ENCODE measurements at regions not wholly inside any gene's neighbourhood (a gene's known extent, or its start where the extent isn't known, plus 50 kb on each side); places are given as distances from the start of the nearest gene placed in this dataset.
A peak's percentile ranks its signal among the peaks of the same experiment; 100 is the strongest.

GRCh38 chr2:64228918-64229317 is 84.7 kb upstream of the PELI1 start:
- no peak for ATAC-seq
- no peak for TF ChIP-seq ZNF565 (CRISPR knock-in tag; conservative IDR thresholded peaks at IDR 0.05; ENCODE audit: low read depth)
- no peak for TF ChIP-seq SNAI2 (CRISPR knock-in tag; IDR thresholded peaks at IDR 0.05)
- no peak for TF ChIP-seq GLIS3 (CRISPR knock-in tag; IDR thresholded peaks at IDR 0.05)
- no peak for TF ChIP-seq TCF4 (CRISPR knock-in tag; IDR thresholded peaks at IDR 0.05; ENCODE audit: borderline replicate concordance)
- TF ChIP-seq ISL1 (CRISPR knock-in tag; IDR thresholded peaks at IDR 0.05), result no peak
- no peak for TF ChIP-seq ZNF8 (CRISPR knock-in tag; IDR thresholded peaks at IDR 0.05)
- TF ChIP-seq RARB (CRISPR knock-in tag; IDR thresholded peaks at IDR 0.05), result no peak
- no peak for TF ChIP-seq POU6F1 (CRISPR knock-in tag; IDR thresholded peaks at IDR 0.05; ENCODE audit: borderline replicate concordance, low read depth)

GRCh38 chr2:64230540-64230939 is 86.3 kb upstream of the PELI1 start:
- TF ChIP-seq ESRRG (CRISPR knock-in tag; IDR thresholded peaks at IDR 0.05) (no peak), ZNF8 (CRISPR knock-in tag; IDR thresholded peaks at IDR 0.05) (no peak), ZC3H10 (CRISPR knock-in tag; IDR thresholded peaks at IDR 0.05) (no peak), GLIS3 (CRISPR knock-in tag; IDR thresholded peaks at IDR 0.05) (no peak), OSR1 (CRISPR knock-in tag; IDR thresholded peaks at IDR 0.05) (no peak), PATZ1 (CRISPR knock-in tag; IDR thresholded peaks at IDR 0.05; ENCODE audit: borderline replicate concordance) (no peak), SNAI2 (CRISPR knock-in tag; IDR thresholded peaks at IDR 0.05) (no peak)
- peak; percentile 51 for ATAC-seq

GRCh38 chr2:64232266-64232665 is 88.0 kb upstream of the PELI1 start:
- no peak for ATAC-seq

More at GRCh38 chr2:64232266-64232665, 88.0 kb upstream of the PELI1 start:
- TF ChIP-seq RARB (CRISPR knock-in tag; IDR thresholded peaks at IDR 0.05), result no peak
- no peak for TF ChIP-seq POU6F1 (CRISPR knock-in tag; IDR thresholded peaks at IDR 0.05; ENCODE audit: borderline replicate concordance, low read depth)
- TF ChIP-seq ZNF565 (CRISPR knock-in tag; conservative IDR thresholded peaks at IDR 0.05; ENCODE audit: low read depth), result no peak
- no peak for TF ChIP-seq ZNF70 (CRISPR knock-in tag; IDR thresholded peaks at IDR 0.05)
- no peak for TF ChIP-seq ESRRG (CRISPR knock-in tag; IDR thresholded peaks at IDR 0.05)
- TF ChIP-seq TSHZ2 (CRISPR knock-in tag; IDR thresholded peaks at IDR 0.05), result no peak
- TF ChIP-seq CSRNP3 (CRISPR knock-in tag; IDR thresholded peaks at IDR 0.05), result no peak
- TF ChIP-seq ZFP30 (CRISPR knock-in tag; IDR thresholded peaks at IDR 0.05), result no peak
- TF ChIP-seq ARNTL (CRISPR knock-in tag; IDR thresholded peaks at IDR 0.05; ENCODE audit: borderline replicate concordance, low read depth), result no peak
- TF ChIP-seq CSDC2 (CRISPR knock-in tag; IDR thresholded peaks at IDR 0.05), result no peak
- no peak for TF ChIP-seq GLIS3 (CRISPR knock-in tag; IDR thresholded peaks at IDR 0.05)
- no peak for TF ChIP-seq TCF4 (CRISPR knock-in tag; IDR thresholded peaks at IDR 0.05; ENCODE audit: borderline replicate concordance)
- TF ChIP-seq CREB5 (CRISPR knock-in tag; IDR thresholded peaks at IDR 0.05; ENCODE audit: low read depth), result no peak
- no peak for TF ChIP-seq ZNF8 (CRISPR knock-in tag; IDR thresholded peaks at IDR 0.05)

Measured in SK-N-SH treated with all-trans-retinoic acid at 6 μM for 48 hours (cell line).